Endothelial cell of hepatic sinusoid (primary cell): ENCODE measurements at regions not wholly inside any gene's neighbourhood (a gene's known extent, or its start where the extent isn't known, plus 50 kb on each side); places are given as distances from the start of the nearest gene placed in this dataset.

ENCODE experiments used
- in situ Hi-C: cut with HindIII; loops from 2 replicates; pipeline ENCODE4 v1.10.0; 2017; ENCODE audit warnings: low sequenced_read_pairs

DNA sequence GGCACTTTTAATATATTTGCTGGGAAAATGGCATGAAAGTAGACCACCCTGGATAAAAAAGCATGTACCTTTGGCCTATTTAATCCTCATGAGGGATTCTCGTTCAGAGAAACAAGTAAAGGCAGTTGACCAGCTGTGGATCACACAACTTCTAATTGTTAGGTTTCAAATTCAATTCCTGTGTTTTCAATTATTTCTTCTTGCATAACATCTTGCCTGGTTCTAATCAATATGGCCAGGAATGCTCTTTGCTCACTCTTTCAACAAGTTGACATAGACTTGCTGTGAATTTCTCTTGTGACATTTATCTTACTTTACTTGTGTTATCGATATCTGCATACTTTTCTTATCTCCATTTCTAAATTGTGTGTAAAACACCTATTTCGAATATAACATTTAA lies 211.8 kb downstream of the SLC7A11 start:
- in situ Hi-C loops, result no loop called here

DNA sequence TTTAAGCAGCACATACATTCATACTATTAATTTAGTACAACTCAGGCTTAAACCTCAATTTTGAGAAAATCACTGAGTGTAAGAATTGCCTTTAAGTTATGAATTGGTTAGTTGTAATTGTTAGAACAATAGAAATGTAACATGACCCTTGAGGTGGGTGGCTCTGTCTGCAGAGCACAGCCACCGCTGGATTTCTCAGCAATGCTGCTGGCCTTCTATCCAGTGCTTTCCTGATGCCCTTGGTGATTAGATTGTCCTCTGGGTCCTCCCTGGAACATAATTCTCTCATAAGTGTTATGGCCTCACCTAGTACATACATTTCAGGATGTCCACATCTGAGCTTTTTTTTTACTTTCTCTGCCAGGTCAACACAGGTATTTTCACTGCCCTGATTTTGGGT lies 213.2 kb downstream of the SLC7A11 start:
- in situ Hi-C loops, result no loop called here

DNA sequence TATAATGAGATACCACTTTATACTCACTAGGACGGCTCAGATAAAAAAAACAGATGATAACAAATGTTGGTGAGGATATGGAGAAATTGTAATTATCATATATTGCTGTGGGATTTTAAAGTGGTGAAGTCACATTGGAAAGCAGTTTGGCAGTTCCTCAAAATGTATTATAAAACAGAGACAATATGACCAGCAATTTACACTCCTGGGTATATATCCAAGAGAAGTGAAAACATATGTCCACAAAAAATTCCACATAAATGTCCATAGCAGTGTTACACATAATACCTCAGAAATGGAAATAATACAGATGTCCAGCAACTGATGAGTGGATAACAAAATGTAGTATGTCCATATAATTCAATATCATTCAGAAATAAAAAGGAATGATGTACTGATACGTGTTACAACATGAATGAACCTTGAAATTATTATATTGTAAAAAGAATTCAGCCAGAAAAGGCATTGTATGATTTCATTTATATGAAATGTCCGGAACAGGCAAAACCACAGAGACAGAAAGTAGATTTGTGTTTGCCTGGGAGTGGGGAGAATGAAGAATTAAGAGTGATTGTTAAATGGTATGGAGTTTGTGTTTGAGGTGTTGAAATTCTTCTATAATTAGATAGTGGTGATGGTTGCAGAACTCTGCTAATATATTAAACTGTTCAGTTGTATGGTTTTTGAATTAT lies 220.9 kb downstream of the SLC7A11 start:
- in situ Hi-C loops, result no loop called here

DNA sequence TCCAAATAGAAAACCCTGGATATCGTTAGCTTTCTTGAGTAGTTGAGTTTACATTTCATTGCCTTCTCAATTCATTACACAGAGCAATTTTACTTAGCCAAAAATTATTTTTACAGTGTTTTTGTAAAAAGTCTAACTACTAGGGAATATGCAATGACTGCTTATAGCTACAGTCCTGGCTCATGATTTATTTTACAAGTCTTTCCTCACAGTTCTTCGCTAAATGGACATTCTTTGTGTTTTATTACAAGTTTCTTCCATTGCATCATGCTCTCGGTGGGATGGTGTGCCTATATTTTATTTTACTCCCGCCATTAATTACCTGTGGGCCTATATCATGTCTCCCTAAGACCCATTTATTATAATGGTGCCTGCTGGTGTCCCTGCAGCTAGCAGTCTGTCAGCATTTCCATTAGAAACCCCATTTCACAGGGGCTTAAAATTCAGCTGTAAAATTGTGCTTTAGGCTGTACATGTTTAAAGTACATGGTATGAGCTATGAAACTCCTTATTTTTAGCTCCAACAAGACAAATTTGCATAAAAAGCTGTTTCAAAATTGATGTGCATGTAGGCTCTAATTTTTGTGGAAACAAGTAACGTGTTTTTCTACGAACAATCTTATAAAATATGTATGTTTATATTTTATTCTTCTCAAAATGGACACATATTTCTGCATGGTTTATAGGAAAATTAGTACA lies 227.4 kb downstream of the SLC7A11 start:
- in situ Hi-C loops, result no loop called here

DNA sequence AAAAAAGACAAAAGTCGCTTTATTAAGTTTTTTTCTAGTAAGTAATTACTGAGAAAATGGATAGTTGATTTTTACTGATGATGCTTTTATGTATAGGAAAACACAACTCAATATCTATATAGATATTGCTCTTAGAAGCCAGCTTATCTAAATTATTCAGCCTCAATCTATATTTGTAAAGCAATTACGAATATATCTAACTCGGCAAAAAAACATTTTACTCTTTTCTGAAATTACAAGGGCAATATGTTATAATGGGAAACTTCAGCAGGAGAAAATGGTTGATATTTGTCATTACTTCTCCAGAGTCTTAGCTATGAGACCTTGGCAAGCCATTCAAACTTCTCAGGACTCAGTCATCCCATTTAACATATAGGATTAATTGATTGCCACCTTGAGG lies 228.5 kb downstream of the SLC7A11 start:
- in situ Hi-C loops, result no loop called here

DNA sequence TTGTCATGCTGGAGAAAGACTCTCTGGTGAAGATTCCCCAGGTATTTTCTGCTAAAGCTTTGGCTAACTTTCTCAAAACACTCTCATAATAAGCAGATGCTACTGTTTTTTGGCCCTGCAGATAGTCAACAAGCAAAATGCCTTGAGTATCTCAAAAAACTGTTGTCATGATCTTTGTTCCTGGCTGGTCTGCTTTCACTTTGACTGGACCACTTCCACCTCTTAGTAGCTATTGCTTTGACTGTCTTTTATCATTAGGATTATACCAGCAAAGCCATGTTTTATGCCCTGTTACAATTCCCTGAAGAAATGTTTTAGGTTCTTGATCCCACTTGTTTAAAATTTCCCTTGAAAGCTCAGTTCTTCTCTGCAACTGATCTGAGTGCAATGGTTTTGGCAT lies 231.5 kb downstream of the SLC7A11 start:
- in situ Hi-C loops, result no loop called here

DNA sequence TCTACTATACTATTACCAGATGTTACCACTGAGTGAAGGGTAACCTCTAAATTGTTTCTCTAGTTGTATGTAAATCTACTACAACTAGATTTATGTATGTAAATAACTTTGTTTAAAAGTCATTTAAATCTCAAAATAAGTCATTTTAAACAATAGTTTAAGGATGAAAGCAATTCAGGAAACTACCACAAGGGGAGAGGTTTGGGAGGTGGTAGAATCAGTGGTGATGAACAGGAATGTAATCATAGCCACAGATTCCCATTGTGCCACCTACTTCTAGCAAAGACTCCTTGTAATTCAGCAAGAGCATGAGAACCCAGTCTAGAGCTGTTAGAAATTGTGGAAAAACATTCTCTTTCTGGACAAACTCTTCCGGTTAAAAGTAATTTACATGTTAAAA lies 234.6 kb downstream of the SLC7A11 start:
- in situ Hi-C loops, result no loop called here

DNA sequence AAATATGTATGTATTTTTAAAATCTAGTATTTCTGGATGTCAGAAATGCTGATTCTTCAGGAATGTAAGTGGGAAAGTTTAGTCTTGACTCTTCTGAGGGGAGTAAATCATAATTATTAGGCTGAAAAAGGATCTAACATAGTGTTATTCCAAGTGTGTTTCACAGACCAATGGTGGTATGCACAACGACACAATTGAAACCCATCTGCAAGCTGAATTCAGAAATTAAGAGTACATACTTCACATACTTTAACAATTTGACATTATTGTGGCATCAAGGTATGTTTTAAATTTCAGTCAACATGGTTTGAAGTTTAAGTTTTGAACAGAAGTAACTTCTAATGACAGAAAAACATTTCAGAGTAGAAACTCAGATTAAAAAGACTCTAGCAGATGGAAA lies 236.7 kb downstream of the SLC7A11 start:
- in situ Hi-C loops, result no loop called here

DNA sequence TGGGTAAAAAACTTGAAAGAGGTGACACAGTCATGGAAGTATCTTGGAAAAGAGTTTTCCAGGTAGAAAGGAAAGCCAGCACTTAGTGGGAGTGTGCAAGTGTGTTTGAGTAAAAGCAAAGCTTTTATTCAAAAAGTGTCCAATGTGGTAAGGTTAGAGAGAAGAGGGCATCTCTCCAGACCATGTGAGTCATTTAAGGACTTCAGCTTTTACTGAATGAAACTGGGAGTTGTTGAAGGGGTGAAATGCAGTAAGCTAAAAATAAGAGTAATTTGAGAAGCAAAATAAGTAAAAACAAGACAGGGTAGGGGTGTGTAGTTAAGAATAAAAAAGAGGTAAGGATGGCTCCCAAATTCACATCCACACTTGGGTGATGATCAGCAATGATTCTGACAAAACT lies 238.9 kb downstream of the SLC7A11 start:
- in situ Hi-C loops, result no loop called here

DNA sequence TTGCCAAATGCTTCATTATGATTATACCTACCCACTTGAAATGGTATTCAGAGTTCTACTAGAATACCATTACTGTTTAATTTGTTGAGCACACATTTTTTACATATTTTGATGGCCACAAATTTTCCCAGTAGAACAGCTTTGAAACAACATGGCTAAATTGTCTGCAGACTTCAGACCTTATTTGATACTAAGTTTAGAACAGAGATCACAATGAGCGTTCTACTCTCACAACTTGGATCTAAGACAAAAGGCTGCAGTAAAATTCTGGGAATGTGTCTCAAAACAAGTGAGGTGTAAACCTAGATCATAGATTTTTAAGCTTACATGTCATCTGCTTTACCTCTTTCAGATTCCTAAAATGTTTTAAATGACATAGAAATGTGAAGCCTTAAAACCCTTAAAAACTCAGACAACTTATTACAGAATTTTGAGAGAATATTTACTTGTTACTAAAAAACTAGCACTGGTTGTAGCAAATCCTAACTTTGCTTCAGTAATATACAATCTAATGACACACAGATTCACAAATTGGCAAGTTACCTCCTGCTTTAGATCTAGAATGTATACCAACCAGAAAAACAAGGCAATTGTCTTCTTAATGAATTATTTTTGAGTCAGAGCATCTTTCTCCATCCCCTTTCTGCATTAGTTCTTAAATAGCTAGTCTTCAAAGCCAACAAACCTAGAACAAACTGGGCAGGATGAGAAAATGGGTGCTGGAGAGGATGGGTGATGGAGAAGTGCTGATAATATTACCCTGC lies 243.3 kb downstream of the SLC7A11 start:
- in situ Hi-C loops, result no loop called here

DNA sequence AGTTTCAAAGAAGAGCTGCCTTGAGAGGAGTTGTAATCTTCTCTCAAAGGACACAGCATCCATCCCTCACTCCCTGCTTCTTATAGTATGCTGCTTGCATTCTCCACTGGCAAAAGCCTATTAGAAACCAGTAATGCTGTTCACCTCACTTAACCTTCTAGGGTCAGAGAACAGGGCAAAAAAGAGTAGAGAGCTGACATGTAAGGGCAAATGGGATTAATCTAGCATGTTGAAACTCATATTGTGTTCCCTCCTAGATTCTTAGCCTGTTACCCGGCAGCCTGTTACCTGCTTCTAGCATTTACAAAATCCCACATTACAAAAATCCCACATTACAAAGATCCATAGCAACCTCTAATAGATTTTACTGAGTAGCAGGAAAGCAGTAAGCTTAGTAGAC lies 244.7 kb downstream of the SLC7A11 start:
- in situ Hi-C loops, result no loop called here

DNA sequence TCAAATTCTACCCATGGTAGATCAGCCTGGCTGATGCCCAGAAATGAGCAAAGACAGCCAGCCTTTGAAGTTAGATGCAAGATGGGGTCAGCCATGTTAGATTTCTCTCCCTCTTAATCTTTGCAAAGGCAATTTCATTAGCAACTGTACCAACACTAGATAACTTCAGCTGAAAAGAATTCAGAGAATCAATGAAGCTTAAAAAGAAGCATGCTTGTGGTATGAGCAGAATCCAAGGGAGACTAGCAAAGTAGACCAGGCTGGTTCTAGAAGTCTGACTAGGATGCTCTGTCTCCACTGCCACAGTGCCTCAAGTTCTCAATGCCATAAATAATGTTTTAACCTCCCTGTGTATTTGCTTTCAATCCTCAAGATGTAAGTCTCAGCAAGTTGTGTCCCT lies 247.3 kb downstream of the SLC7A11 start:
- in situ Hi-C loops, result no loop called here

DNA sequence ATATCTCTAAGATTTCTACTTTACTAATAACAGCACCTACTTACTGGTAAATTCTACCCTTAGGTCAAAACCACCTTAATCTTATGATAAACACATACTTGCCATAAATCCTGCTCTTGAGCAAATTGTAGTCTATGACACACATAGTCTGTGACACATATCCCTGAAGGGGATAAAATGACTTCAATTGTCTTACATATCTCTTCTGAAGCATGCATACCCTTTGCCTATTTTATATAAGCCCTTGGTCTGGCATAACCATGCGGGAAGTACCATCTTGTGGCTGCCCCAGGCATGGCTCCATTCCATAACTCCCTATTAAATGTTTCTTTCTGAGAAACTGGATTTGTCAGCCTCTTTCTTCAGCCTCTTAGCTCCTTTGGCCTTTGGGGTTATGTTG lies 248.9 kb downstream of the SLC7A11 start:
- in situ Hi-C loops, result no loop called here

DNA sequence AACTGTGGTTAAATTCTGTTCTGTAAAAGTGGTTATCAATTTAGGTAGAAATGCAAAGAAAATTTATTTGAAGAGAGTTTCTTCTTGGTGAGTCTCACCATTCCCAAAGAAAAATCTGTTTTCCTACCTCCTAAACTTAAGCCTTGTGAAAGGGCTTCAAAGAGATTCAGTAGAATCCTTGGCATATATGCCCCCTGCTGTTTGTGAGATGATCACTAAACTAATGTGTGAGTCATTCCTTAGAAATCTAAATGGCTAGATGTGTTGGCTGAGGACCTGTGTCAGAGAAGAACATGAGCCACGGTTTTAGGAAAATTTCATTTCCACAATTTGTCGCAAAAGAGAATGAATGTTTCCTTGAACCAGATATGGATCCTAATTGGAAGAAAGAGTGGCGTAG lies 260.9 kb downstream of the SLC7A11 start:
- in situ Hi-C loops, result no loop called here

DNA sequence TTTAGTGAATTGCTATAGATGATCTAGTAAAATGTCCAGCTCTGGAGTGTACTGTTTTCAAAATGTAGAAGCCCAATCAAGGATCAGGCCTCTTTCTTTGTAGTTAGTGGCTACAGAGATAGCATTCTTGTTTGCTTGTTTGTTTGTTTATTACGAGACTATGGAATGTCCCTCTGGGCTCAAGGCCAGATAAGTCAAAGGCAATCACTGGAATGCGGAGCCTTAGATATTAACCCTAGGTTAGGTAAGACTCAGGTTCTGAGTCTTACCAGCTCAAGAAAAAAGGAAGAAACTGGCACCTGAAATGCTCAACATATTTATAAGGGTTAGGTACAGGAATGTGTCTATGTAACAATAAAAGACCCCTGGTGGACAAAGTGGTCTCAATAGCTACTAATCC lies 261.5 kb downstream of the SLC7A11 start:
- in situ Hi-C loops, result no loop called here

DNA sequence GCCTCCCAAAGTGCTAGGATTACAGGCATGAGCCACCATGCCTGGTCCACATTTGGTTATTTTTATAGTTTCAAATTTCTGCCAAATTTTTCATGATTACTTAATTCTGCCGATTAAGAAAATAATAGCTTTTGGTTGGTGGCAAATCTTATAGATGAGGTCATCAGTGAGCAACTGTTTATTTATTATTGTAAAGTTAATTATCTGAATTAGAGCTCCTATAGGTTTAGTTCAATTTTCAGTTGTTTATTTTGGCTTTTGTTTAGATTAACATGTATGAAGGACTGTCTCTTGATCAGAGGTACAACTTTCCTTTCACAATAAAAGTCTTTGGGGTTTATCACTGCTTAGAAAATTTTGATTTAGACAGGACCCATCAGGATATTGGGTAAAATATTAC lies 262.2 kb downstream of the SLC7A11 start:
- in situ Hi-C loops, result no loop called here

DNA sequence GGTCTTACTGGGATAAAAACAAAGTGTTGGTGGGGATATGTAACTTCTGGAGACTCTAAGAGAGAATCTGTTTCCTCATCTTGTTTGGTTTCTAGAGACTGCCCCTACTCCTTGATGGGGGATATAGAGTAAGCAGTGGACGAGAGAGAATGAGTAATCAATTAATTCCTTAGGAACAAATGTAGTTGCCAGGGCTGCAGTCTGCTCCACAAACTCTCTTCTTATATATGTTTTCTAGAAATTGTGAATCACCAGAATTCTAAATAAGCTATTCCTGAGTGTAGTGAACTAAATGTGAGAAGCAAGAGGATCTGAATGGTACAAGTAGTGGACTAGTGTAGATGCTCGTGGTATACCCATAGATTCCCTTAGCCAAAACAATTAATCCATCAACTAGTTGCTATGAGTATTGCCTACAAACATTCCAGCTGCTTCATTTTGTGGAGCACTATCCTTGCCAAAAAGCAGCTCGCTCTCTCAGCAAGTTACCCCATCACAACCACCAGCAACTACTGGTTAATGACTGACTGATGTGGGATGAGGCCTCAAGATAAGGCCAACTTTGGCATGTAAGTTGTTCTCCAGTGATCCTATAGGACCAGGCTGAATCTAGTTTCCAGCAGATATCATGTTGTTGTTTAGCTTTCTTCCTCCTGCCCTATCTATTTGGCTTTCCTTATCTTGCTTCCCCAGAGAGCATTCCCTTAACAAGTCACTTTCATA lies 273.0 kb downstream of the SLC7A11 start:
- in situ Hi-C loops, result no loop called here

DNA sequence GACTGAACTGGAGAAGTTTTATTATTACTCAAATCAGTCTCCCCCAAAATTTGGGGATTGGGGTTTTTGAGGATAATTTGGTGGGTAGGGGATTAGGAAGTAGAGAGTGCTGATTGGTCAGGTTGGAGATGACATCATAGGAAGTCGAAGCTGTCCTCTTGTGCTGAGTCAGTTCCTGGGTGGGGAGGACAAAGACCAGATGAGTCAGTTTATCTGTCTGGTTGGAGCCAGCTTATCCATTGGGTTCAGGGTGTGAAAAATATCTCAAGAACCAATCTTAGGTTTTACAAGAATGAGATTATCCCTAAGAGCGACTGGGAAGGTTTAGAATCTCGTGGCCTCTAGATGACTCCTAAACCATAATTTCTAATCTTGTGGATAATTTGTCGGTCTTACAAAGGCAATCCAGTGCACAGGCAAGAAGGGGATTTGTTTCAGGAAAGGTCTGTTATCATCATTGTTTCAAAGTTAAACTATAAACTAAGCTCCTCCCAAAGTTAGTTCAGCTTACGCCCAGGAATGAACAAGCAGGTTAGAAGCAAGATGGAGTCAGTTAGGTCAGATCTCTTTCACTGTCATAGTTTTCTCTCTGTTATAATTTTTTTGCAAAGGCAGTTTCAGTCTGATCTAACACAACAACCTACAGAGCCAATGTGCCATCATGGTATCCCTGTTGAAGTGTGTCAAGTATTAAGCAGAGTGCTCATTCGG lies 274.5 kb downstream of the SLC7A11 start:
- in situ Hi-C loops, result no loop called here

DNA sequence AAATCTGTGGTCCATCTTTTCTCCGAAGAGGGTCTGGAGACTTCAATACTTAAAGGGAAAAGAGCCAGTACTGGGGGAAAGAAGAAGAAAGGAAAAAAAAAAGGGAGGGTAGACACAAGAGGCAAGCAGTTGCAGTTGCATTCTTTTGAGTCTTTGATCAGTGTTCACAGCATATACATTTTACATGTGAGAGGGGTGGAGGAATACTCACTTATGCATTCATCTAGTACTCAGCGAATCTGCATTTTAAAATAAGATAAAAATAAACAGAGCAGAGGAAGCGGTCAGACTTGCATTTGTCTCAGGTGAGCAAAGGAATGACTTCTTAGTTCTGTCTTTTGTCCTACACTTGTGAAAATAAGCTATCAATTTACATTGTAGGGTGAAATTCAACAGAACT lies 275.6 kb downstream of the SLC7A11 start:
- in situ Hi-C loops, result no loop called here

DNA sequence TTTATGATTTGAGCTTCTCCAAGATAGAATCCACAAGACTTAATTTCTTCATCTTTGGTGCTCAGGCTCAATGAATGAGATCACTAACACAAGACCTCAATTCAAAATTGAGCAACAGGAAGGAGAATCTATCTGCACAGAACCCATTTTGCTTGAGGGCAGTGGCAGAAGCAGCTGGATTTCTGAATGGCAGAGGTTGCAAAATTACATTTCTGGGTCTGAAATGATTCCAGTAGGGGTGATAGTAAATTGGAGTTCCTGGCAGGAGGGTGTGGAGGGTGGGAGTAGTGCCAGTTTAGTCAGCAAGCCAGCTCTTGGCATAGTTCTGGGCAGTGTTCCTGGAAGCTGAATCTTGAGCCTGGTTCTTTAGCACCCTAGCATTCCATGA lies 281.1 kb downstream of the SLC7A11 start:
- in situ Hi-C loops, result no loop called here
